Progenitor cell of endocrine pancreas (in vitro differentiated cells): ENCODE measurements at regions not wholly inside any gene's neighbourhood (a gene's known extent, or its start where the extent isn't known, plus 50 kb on each side); places are given as distances from the start of the nearest gene placed in this dataset.

Experiments used
- DNase-seq: peaks from one replicate; pipeline ENCODE4 v3.0.0; 2021; ENCODE audit warnings: low spot score; ENCODE audit not compliant: unreplicated experiment
- H3K27ac Mint-ChIP-seq: 2 replicates; pipeline ENCODE4 v1.8.0; 2021; ENCODE audit warnings: mild to moderate bottlenecking, moderate library complexity, mixed read lengths
- H3K27me3 Mint-ChIP-seq: 2 replicates; pipeline ENCODE4 v1.8.0; 2021; ENCODE audit warnings: mixed read lengths
- H3K36me3 Mint-ChIP-seq: 2 replicates; pipeline ENCODE4 v1.8.0; 2022; ENCODE audit warnings: mixed read lengths; ENCODE audit not compliant: insufficient read depth
- H3K4me1 Mint-ChIP-seq: 2 replicates; pipeline ENCODE4 v1.8.0; 2021; ENCODE audit warnings: low read depth, mixed read lengths
- H3K4me3 Mint-ChIP-seq: 2 replicates; pipeline ENCODE4 v1.8.0; 2021; ENCODE audit warnings: low read depth, mild to moderate bottlenecking, moderate library complexity, mixed read lengths
- H3K9me3 Mint-ChIP-seq: 2 replicates; pipeline ENCODE4 v1.8.0; 2021; ENCODE audit warnings: low read depth, mixed read lengths
- CTCF ChIP-seq: fragments of 200-600 bp; sonication (generic); IDR thresholded peaks from one replicate; pipeline ENCODE4 v1.5.0; 2021; ENCODE audit warnings: antibody characterized with exemption, mild to moderate bottlenecking; ENCODE audit not compliant: unreplicated experiment

DNA sequence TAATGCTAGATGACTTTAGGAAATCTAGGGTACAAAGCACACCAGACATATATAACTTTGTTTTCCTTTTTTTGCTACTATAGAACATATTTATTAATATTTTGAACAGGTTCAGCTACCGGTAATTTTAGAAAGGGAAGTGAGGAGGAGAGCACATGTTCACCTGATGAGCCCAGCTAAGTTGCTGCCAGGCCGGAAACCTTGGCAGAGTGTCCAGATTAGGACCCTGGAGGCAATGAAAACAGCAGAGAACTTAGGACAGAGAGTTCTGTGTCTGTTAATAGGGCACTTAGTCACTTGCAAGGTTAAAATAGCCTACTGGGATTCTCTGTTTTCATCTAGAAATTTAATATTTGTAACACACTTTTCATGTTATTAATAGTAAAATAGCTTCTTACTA is 348.9 kb upstream of the CPEB2 start:
- Mint-ChIP-seq H3K4me1 (no peaks in the 10 kb centered on the region), H3K9me3 (no peaks in the 10 kb centered on the region), H3K4me3 (no peak overlapping the region), H3K27ac (no peak overlapping the region), H3K36me3 (no peaks in the 10 kb centered on the region), H3K27me3 (no peaks in the 10 kb centered on the region)
- no peak for DNase-seq
- no peak for TF ChIP-seq CTCF

GRCh38 chr4:14659286-14659685 is 343.0 kb upstream of the CPEB2 start:
- H3K4me3 Mint-ChIP-seq, result no peak overlapping the region
- no peaks in the 10 kb centered on the region for H3K9me3 Mint-ChIP-seq
- no peaks in the 10 kb centered on the region for H3K36me3 Mint-ChIP-seq
- TF ChIP-seq CTCF, result no peak
- no peak for DNase-seq
- H3K27me3 Mint-ChIP-seq, result no peaks in the 10 kb centered on the region
- no peaks in the 10 kb centered on the region for H3K4me1 Mint-ChIP-seq
- H3K27ac Mint-ChIP-seq, result no peak overlapping the region

- no peaks in the 10 kb centered on the region for H3K36me3 Mint-ChIP-seq
These were observed 334.6 kb upstream of the CPEB2 start for GRCh38 chr4:14667624-14668151.

GRCh38 chr4:14668296-14668695 is 334.0 kb upstream of the CPEB2 start:
- no peaks in the 10 kb centered on the region for H3K36me3 Mint-ChIP-seq
- no peak overlapping the region for H3K27ac Mint-ChIP-seq
- H3K27me3 Mint-ChIP-seq, result no peaks in the 10 kb centered on the region
- TF ChIP-seq CTCF, result no peak
- no peaks in the 10 kb centered on the region for H3K4me1 Mint-ChIP-seq
- DNase-seq, result no peak
- H3K4me3 Mint-ChIP-seq, result no peak overlapping the region
- peaks cover 7% of the 10 kb centered on the region for H3K9me3 Mint-ChIP-seq

More at GRCh38 chr4:14667624-14668151, 334.6 kb upstream of the CPEB2 start:
- no peak for DNase-seq
- H3K4me1 Mint-ChIP-seq, result no peaks in the 10 kb centered on the region
- no peak for TF ChIP-seq CTCF
- H3K27ac Mint-ChIP-seq, result no peak overlapping the region
- no peaks in the 10 kb centered on the region for H3K27me3 Mint-ChIP-seq
- no peak overlapping the region for H3K4me3 Mint-ChIP-seq
- peaks cover 7% of the 10 kb centered on the region for H3K9me3 Mint-ChIP-seq

DNA sequence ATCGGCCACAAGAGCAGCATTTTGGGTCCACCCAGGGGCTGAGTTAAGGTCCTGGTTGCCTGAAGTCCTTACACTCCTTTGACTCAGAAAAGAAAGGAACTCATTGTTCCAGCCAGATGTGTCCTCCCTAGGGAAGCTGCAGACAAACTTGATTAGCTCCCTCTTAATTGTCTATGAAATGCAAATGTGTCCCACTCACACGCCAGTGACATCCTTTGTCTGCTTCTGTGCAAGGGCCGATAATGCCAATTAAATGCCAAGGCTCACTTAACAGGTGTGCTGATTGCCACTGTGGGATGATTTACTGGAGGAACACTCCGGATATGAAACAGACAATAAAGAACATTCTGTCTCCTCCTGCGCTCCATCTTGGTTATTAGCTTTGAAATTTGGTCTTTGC is 332.9 kb upstream of the CPEB2 start:
- no peak for TF ChIP-seq CTCF
- H3K9me3 Mint-ChIP-seq, result peaks cover 7% of the 10 kb centered on the region
- DNase-seq, result no peak

More for the DNA sequence above, 332.9 kb upstream of the CPEB2 start:
- Mint-ChIP-seq H3K36me3 (no peaks in the 10 kb centered on the region), H3K4me1 (no peaks in the 10 kb centered on the region), H3K27me3 (no peaks in the 10 kb centered on the region), H3K27ac (no peak overlapping the region), H3K4me3 (no peak overlapping the region)
